ENCODE measurements at regions not wholly inside any gene's neighbourhood (a gene's known extent, or its start where the extent isn't known, plus 50 kb on each side); places are given as distances from the start of the nearest gene placed in this dataset.
"Not testable (repeated sequence)": the region's sequence is repeated elsewhere in the genome, so short reads cannot be mapped to it uniquely, and the experiment has no call there.

GRCh38 chr1:208977638-208978256 lies 605.8 kb upstream of the CAMK1G start:
- DNase-seq (ENCODE audit: low spot score in 2 of 2) = no peak
- intact Hi-C loops (cut with DNase I; ENCODE audit: low total_unique reads) = no loop called here
- WGBS, 2 donors = 83 to 87% methylated on average over 3 of the region's 3 CpGs
- TF ChIP-seq CTCF (IDR thresholded peaks at IDR 0.05) (no peak), POLR2A (IDR thresholded peaks at IDR 0.05) (no peak)
- no peak overlapping the region for H3K4me3 ChIP-seq (ENCODE audit: low read depth, poor library complexity, severe bottlenecking)

- TF ChIP-seq CTCF (IDR thresholded peaks at IDR 0.05) = no peak
- no peak overlapping the region for H3K4me3 ChIP-seq (ENCODE audit: low read depth, poor library complexity, severe bottlenecking)
- no peak for DNase-seq (ENCODE audit: low spot score in 2 of 2)
- WGBS, 2 donors = 65 to 71% methylated on average over 1 of the region's 1 CpG
- intact Hi-C loops (cut with DNase I; ENCODE audit: low total_unique reads) = no loop called here
Measured at GRCh38 chr1:208979776-208980175, 603.7 kb upstream of the CAMK1G start.

- TF ChIP-seq CTCF (IDR thresholded peaks at IDR 0.05) = no peak
- no peak for TF ChIP-seq POLR2A (IDR thresholded peaks at IDR 0.05)
- WGBS, 2 donors = 20 to 41% methylated on average over 1 of the region's 1 CpG
- H3K4me3 ChIP-seq (ENCODE audit: low read depth, poor library complexity, severe bottlenecking) = no peak overlapping the region
- intact Hi-C loops (cut with DNase I; ENCODE audit: low total_unique reads) = no loop called here
- no peak for DNase-seq (ENCODE audit: low spot score in 2 of 2)
Measured at GRCh38 chr1:208980605-208981004, 602.9 kb upstream of the CAMK1G start.

GRCh38 chr1:208985231-208985630 lies 598.3 kb upstream of the CAMK1G start:
- TF ChIP-seq CTCF (IDR thresholded peaks at IDR 0.05) (no peak), POLR2A (IDR thresholded peaks at IDR 0.05) (no peak)
- H3K4me3 ChIP-seq (ENCODE audit: low read depth, poor library complexity, severe bottlenecking) = no peak overlapping the region
- WGBS, 2 donors = 32 to 35% methylated on average over 1 of the region's 1 CpG
- no peak for DNase-seq (ENCODE audit: low spot score in 2 of 2)
- intact Hi-C loops (cut with DNase I; ENCODE audit: low total_unique reads) = no loop called here

GRCh38 chr1:208988811-208989222 lies 594.7 kb upstream of the CAMK1G start:
- no peak overlapping the region for H3K4me3 ChIP-seq (ENCODE audit: low read depth, poor library complexity, severe bottlenecking)
- no peak for TF ChIP-seq CTCF (IDR thresholded peaks at IDR 0.05)
- TF ChIP-seq POLR2A (IDR thresholded peaks at IDR 0.05) = no peak
- 6 to 9% methylated on average over 3 of the region's 3 CpGs for WGBS, 2 donors
- intact Hi-C loops (cut with DNase I; ENCODE audit: low total_unique reads) = no loop called here
- DNase-seq (ENCODE audit: low spot score in 2 of 2) = no peak

- intact Hi-C loops (cut with DNase I; ENCODE audit: low total_unique reads) = no loop called here
- WGBS, 2 donors = 63 to 85% methylated on average over 2 of the region's 2 CpGs
- TF ChIP-seq CTCF (IDR thresholded peaks at IDR 0.05) (no peak), POLR2A (IDR thresholded peaks at IDR 0.05) (no peak)
- no peak overlapping the region for H3K4me3 ChIP-seq (ENCODE audit: low read depth, poor library complexity, severe bottlenecking)
- DNase-seq (ENCODE audit: low spot score in 2 of 2) = no peak
Measured at GRCh38 chr1:208990456-208990855, 593.1 kb upstream of the CAMK1G start.

GRCh38 chr1:208997053-208997452 lies 586.5 kb upstream of the CAMK1G start:
- intact Hi-C loops (cut with DNase I; ENCODE audit: low total_unique reads); DNase-seq (ENCODE audit: low spot score in 2 of 2); H3K4me3 ChIP-seq (ENCODE audit: low read depth, poor library complexity, severe bottlenecking): not testable (repeated sequence)
- WGBS, 2 donors = 58 to 60% methylated on average over 2 of the region's 2 CpGs

Data from lower leg skin (tissue), 4 donors.